ENCODE measurements at regions not wholly inside any gene's neighbourhood (a gene's known extent, or its start where the extent isn't known, plus 50 kb on each side); places are given as distances from the start of the nearest gene placed in this dataset.
"Not testable (repeated sequence)": the region's sequence is repeated elsewhere in the genome, so short reads cannot be mapped to it uniquely, and the experiment has no call there.

DNA sequence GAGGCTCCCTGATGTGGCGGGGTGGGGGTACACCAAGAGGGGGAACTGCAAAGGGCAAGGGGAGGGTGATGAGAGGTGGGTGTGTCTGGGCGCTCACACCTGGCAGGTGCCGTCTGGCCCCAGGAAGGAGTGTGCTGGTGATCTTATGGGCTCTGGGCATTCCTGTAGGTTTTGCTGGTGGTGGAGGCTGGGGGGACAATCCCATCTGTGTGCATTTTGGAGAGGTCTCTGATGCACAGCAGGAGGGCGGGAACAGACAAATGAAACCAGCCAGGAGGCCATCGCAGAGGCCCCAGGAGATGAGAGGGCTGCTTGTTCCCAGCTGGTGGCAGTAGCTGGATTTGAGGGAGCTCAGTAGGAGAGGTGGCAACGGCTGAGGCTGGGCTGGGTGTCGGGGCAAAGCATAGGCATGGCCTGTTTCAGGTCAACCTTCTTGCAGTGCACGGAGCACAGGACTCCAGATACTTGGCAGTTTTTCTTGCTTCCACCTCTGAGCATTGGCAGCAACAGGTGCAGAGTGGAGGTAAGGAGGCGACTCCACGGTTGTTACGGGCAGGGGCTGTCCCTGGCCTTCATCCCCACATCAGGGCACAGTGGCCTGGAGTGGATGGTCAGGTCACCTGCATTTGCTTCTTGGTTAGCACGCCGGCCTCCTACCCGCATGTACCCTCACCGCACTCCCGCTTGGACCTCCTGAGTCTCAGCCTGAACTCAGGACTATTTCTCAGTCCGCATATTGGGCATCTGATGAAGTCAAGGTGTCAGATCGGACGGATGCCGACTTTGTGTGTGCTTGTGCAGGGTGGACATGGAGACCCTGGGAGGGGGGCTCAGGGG lies 194.2 kb upstream of the HDAC4 start:
- DNase-seq (ENCODE audit: low read depth in 2 of 3, low spot score in 2 of 3) = no peak

- no peak for DNase-seq (ENCODE audit: low read depth in 2 of 3, low spot score in 2 of 3)
Observed at GRCh38 chr2:239594019-239594771, 193.4 kb upstream of the HDAC4 start.

GRCh38 chr2:239593455-239593854 lies 192.6 kb upstream of the HDAC4 start:
- no peak for DNase-seq (ENCODE audit: low read depth in 2 of 3, low spot score in 2 of 3)

- DNase-seq (ENCODE audit: low read depth in 2 of 3, low spot score in 2 of 3) = not testable (repeated sequence)
Observed at GRCh38 chr2:239592629-239593290, 191.9 kb upstream of the HDAC4 start.

DNA sequence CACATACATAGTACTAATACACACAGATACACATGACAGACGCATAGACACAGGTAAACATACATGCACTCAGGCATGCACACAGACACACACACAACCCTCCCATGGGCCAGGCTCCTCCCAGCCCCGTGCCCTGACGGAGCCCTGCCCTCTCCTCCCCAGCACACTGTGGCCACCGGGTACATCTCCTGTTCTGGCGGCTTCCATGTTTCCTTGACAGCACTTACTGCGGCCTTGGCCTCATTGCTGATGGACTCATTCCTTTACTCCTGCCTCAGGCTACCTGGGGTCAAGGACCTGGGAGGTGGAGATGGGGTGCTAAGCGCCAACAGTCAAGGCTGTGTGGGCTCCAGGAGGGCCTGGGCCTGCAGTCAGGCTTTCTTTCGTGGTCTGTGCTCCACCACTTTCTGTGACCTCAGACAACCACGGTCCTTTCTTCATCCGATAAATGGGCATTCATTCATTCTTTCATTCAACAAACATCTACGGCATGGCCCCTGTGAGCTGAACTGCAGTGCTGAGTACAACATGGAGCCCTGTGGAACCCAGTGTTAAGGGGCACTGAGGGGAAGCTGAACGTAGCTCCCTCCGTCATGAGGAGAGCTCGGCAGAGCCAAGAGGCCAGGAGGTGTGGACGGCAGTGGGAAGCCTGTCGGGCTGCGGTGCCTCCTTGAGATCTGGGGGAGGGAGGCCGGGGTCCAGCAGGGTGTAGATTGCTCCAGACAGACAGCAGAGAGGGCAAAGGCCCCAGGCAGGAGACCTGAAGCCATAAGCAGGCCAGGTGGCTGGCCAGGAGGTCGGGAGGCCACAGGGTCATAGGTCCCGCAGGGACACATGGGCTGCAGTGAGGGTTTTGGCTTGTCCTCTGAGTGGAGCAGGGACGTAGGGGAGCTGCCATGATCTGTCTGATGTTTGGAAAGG lies 190.4 kb upstream of the HDAC4 start:
- no peak for DNase-seq (ENCODE audit: low read depth in 2 of 3, low spot score in 2 of 3)

GRCh38 chr2:239590276-239590675 lies 189.5 kb upstream of the HDAC4 start:
- no peak for DNase-seq (ENCODE audit: low read depth in 2 of 3, low spot score in 2 of 3)

- no peak for DNase-seq (ENCODE audit: low read depth in 2 of 3, low spot score in 2 of 3)
Observed at GRCh38 chr2:239589833-239590232, 189.0 kb upstream of the HDAC4 start.

GRCh38 chr2:239589270-239589825 lies 188.5 kb upstream of the HDAC4 start:
- no peak for DNase-seq (ENCODE audit: low read depth in 2 of 3, low spot score in 2 of 3)

DNA sequence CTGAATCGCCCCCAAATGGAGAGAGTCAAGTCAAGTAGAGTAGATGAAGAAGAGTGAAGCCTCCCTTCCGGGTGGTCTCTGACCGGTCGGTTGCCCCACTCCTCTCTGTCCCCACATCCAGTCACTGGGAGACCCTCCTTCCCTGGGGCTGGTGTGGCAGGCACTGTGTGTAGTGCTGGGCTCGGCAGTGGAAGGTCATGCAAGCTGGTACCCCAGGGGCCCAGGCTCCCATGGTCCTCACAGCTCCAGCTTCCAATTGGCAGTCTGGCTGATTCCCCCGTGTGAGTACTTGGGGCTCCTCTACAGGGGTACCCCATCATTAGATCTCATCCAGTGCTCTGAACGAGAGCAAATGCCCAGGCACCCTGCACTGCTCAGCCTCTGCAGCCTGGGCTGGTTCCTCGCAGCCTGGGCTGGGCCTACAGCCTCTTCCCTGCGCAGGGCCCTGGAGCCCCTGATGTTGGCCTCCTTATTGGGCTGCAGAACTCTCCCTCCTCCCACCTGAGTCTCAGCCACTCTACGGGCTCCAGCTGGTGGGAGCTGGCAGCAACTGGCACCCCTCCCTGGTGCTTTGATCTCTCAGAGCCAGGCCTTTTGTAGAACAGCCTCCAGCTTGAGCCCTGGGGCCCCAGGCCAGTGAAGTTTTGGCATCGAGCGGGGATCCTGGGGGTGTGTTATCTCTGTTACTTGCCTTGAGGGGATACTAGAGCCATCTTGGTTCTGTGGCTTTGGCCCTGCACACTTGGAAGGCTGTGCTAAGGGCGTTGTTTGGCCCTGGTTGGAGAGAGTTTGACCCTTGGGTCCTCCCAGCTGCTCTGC lies 187.8 kb upstream of the HDAC4 start:
- no peak for DNase-seq (ENCODE audit: low read depth in 2 of 3, low spot score in 2 of 3)

DNA sequence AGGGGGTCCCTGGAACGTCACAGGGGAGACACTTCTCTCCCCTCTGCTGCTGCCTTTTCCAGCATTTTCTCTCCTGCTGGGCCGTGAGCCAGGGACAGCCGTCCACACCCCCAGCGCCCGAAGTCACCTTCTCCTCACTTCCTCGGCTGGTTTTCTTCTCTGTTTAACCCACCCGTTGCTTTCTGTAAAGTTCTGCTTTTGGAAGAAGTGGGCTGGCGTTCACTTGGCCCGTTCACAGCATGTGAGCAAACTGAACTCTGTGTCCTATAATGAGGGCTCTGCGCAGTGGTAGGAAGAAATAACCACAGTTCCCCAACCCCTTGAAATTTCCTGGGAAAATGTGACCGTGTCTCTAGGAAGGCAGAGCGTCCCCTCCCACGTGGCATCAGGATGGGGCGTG lies 187.0 kb upstream of the HDAC4 start:
- DNase-seq (ENCODE audit: low read depth in 2 of 3, low spot score in 2 of 3) = no peak

DNA sequence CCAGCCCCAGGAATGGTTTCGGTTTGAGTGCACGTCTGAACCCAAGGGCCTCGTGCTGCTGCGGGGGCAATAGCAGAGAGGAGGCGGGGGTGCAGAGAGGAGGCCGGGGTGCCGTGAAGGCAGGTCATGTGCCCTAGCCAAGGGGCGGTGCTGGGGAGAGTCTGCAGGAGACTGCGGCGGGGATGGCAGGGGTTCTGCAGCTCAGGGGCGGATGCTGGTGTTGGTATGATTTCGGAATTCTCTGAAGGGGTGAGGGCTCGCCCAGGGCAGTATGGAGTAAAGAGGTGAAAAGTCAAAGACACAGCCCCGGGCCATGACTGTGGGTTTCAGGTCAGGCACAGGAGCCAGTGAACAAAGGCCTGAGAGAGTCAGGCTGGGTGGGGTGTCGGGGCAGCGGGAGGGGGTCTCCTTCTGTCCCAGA lies 186.5 kb upstream of the HDAC4 start:
- DNase-seq (ENCODE audit: low read depth in 2 of 3, low spot score in 2 of 3) = no peak

GRCh38 chr2:239586651-239587310 lies 186.0 kb upstream of the HDAC4 start:
- no peak for DNase-seq (ENCODE audit: low read depth in 2 of 3, low spot score in 2 of 3)

GRCh38 chr2:239585422-239585821 lies 184.6 kb upstream of the HDAC4 start:
- DNase-seq (ENCODE audit: low read depth in 2 of 3, low spot score in 2 of 3) = no peak

DNA sequence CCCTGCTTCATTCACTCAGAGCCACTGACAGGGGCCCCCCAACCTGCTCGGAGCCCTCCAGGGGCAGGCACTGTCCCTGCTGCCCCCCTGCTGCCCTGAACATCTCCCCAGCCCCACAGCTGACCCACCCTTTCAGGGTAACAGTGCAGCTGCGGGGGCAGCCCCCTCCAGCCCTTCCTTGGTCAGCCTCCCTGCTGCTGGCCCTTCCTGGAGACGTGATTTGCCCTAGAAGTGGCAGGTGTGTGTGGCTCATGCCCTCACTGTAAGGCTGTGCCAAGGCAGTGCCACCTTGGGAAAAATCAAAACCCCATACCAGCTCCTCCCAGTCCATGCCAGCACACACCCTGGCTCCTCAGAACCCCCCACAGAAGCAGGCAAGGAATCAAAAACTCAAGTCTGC lies 184.2 kb upstream of the HDAC4 start:
- DNase-seq (ENCODE audit: low read depth in 2 of 3, low spot score in 2 of 3) = no peak

- DNase-seq (ENCODE audit: low read depth in 2 of 3, low spot score in 2 of 3) = no peak
Observed at GRCh38 chr2:239583879-239584859, 183.3 kb upstream of the HDAC4 start.

DNA sequence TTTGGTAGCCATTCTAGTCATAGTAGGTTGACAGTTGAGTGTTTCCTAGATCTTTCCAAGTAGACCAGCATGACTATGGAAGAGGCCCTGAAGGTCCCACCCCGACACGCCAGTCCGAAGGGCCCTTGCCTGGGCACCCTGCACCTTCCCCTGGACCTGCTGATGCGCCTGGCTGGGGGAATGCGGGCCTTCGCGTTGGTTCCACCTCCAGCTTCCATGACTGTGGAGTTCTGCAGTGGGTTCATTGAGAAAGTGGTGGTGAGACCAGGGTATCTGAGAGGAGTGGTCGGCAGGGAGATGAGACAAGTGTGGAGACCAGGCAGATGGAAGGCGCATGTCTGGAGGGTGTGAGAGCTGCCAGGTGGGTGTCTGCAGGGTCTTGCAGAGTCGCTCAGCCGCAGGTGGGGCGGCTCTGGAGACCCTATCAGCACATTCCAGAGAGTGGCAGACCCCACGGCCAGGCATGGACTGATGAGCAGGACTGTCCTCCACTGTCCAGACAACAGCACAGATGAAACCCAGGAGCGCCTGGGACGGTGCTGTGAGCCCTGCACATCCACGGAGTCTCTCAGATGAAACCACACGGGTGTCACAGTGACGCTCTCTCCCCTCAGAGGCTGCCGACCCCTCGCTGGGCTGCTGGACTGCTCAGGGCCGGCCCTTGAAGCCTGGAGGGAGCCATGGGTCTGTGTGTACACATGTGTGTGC lies 182.5 kb upstream of the HDAC4 start:
- no peak for DNase-seq (ENCODE audit: low read depth in 2 of 3, low spot score in 2 of 3)

- DNase-seq (ENCODE audit: low read depth in 2 of 3, low spot score in 2 of 3) = no peak
Observed at GRCh38 chr2:239582476-239582875, 181.7 kb upstream of the HDAC4 start.

All from activated CD8-positive, alpha-beta memory T cell treated with anti-CD3 and anti-CD28 coated beads for 48 hours (primary cell).